IMR-90 (cell line): ENCODE measurements at regions not wholly inside any gene's neighbourhood (a gene's known extent, or its start where the extent isn't known, plus 50 kb on each side); places are given as distances from the start of the nearest gene placed in this dataset.

Experiments
- ATAC-seq: fragments of 200-7000 bp; cut with Tn5 transposase; 2 replicates; pipeline ENCODE4 v1.9.1; 2020; ENCODE audit warnings: low read depth, mild to moderate bottlenecking, moderate library complexity
- BruUV-seq: library from RNA; stranded (reverse); fragments of 400-500 nt; replicated peaks from 2 replicates; lab custom pipeline; 2021; lab: Mats Ljungman, UMichigan
- CTCF ChIA-PET: fragments of 300-600 bp; formaldehyde crosslinking; extraction: SDS; loops from one replicate; lab custom pipeline; 2021; ENCODE audit warnings: antibody characterized with exemption; lab: Yijun Ruan, JAX
- POLR2A ChIA-PET: fragments of 300-600 bp; sonication (Branson Sonifier 250); formaldehyde crosslinking; loops from one replicate; lab custom pipeline; 2022; ENCODE audit warnings: antibody characterized with exemption; ENCODE audit not compliant: unreplicated experiment; lab: Charles Lee
- DNase-seq: peaks from one replicate; pipeline ENCODE4 v3.0.0; 2013
- H2AFZ ChIP-seq: replicated peaks from 2 replicates; pipeline ENCODE3; 2013; ENCODE audit warnings: low read length, mild to moderate bottlenecking; ENCODE audit not compliant: poor library complexity
- H2AK5ac ChIP-seq: 2 replicates; pipeline ENCODE4 v1.6.1; 2013; ENCODE audit warnings: low read depth, low read length, inconsistent platforms
- H2AK9ac ChIP-seq: replicated peaks from 2 replicates; pipeline ENCODE3; 2013; ENCODE audit warnings: mild to moderate bottlenecking, low read depth, low read length, moderate library complexity; ENCODE audit not compliant: poor library complexity
- H2BK120ac ChIP-seq: 2 replicates; pipeline ENCODE4 v1.6.1; 2013; ENCODE audit warnings: low read depth, low read length, inconsistent platforms
- H2BK15ac ChIP-seq: 3 replicates; pipeline ENCODE4 v1.6.1; 2013; ENCODE audit warnings: low read depth, low read length, inconsistent platforms
- H2BK20ac ChIP-seq: 2 replicates; pipeline ENCODE4 v1.6.1; 2013; ENCODE audit warnings: low read depth, mild to moderate bottlenecking, inconsistent platforms, low read length, moderate library complexity
- H2BK5ac ChIP-seq: 2 replicates; pipeline ENCODE4 v1.6.1; 2013; ENCODE audit warnings: mild to moderate bottlenecking, low read depth, low read length, inconsistent platforms; ENCODE audit not compliant: poor library complexity, severe bottlenecking
- H3K14ac ChIP-seq: replicated peaks from 2 replicates; pipeline ENCODE4 v1.6.1; 2013; ENCODE audit warnings: low read depth, low read length, inconsistent platforms
- H3K18ac ChIP-seq: 2 replicates; pipeline ENCODE4 v1.6.1; 2013; ENCODE audit warnings: low read depth, low read length, control low read depth
- H3K23ac ChIP-seq: 2 replicates; pipeline ENCODE4 v1.6.1; 2013; ENCODE audit warnings: low read depth, low read length, inconsistent platforms
- H3K27ac ChIP-seq: 2 replicates; pipeline ENCODE4 v1.5.1; 2013; ENCODE audit warnings: mild to moderate bottlenecking, control low read depth, low read length; ENCODE audit not compliant: insufficient read depth
- H3K27me3 ChIP-seq: 2 replicates; pipeline ENCODE4 v1.6.1; 2013; ENCODE audit warnings: low read length; ENCODE audit not compliant: control insufficient read depth, insufficient read depth
- H3K36me3 ChIP-seq: 2 replicates; pipeline ENCODE4 v1.6.1; 2013; ENCODE audit warnings: low read length, mixed read lengths; ENCODE audit not compliant: control insufficient read depth, insufficient read depth
- H3K4ac ChIP-seq: 2 replicates; pipeline ENCODE4 v1.6.1; 2013; ENCODE audit warnings: low read depth, low read length, inconsistent platforms
- H3K4me1 ChIP-seq: 2 replicates; pipeline ENCODE4 v1.6.1; 2013; ENCODE audit warnings: low read length, mixed read lengths; ENCODE audit not compliant: control insufficient read depth, insufficient read depth
- H3K4me2 ChIP-seq: 2 replicates; pipeline ENCODE4 v1.6.1; 2013; ENCODE audit warnings: low read depth, mild to moderate bottlenecking, control low read depth, low read length, moderate library complexity
- H3K4me3 ChIP-seq: 2 replicates; pipeline ENCODE4 v1.5.1; 2013; ENCODE audit warnings: low read depth, mild to moderate bottlenecking, control low read depth, low read length, moderate library complexity; ENCODE audit not compliant: insufficient read depth
- H3K56ac ChIP-seq: 2 replicates; pipeline ENCODE4 v1.6.1; 2013; ENCODE audit warnings: low read length, inconsistent platforms; ENCODE audit not compliant: insufficient read depth; ENCODE audit errors: extremely low read depth
- H3K79me1 ChIP-seq, 2 experiments: 2 replicates each; pipeline ENCODE4 v1.6.1; 2013; ENCODE audit warnings: low read length in 2 of 2, inconsistent platforms in 1 of 2, low read depth in 1 of 2
- H3K9ac ChIP-seq: 2 replicates; pipeline ENCODE4 v1.6.1; 2013; ENCODE audit warnings: low read depth, low read length, control low read depth
- H3K9me1 ChIP-seq: 2 replicates; pipeline ENCODE4 v1.6.1; 2013; ENCODE audit warnings: low read length, inconsistent platforms; ENCODE audit not compliant: insufficient read depth
- H3K9me3 ChIP-seq: 2 replicates; pipeline ENCODE4 v1.6.1; 2013; ENCODE audit warnings: low read length; ENCODE audit not compliant: control insufficient read depth, insufficient read depth
- H4K20me1 ChIP-seq: 2 replicates; pipeline ENCODE4 v1.6.1; 2013; ENCODE audit warnings: low read length, inconsistent platforms; ENCODE audit not compliant: insufficient read depth
- H4K5ac ChIP-seq: 2 replicates; pipeline ENCODE4 v1.6.1; 2013; ENCODE audit warnings: mild to moderate bottlenecking, low read depth, low read length, control low read depth
- H4K8ac ChIP-seq, 2 experiments: 2 replicates each; pipeline ENCODE4 v1.6.1; 2013; ENCODE audit warnings: low read depth in 2 of 2, low read length in 2 of 2, control low read depth in 1 of 2, inconsistent platforms in 1 of 2
- H4K91ac ChIP-seq: 2 replicates; pipeline ENCODE4 v1.6.1; 2013; ENCODE audit warnings: low read depth, low read length, inconsistent platforms; ENCODE audit not compliant: insufficient read depth
- CEBPB ChIP-seq: IDR thresholded peaks from 2 replicates; pipeline ENCODE4 v1.6.1; 2012; ENCODE audit warnings: low read depth, low read length, improper control_type of control experiment
- CHD1 ChIP-seq: IDR thresholded peaks from 2 replicates; pipeline ENCODE4 v1.6.1; 2012; ENCODE audit warnings: low read depth, low read length, improper control_type of control experiment
- ELK1 ChIP-seq: fragments of 150-350 bp; IDR thresholded peaks from 2 replicates; pipeline ENCODE4 v1.6.1; 2016; ENCODE audit warnings: low read depth, mild to moderate bottlenecking, low read length, moderate library complexity, borderline replicate concordance
- MAZ ChIP-seq: IDR thresholded peaks from 2 replicates; pipeline ENCODE4 v1.6.1; 2012; ENCODE audit warnings: low read depth, mild to moderate bottlenecking, low read length, improper control_type of control experiment, moderate library complexity, borderline replicate concordance
- RCOR1 ChIP-seq: IDR thresholded peaks from 2 replicates; pipeline ENCODE4 v1.6.1; 2012; ENCODE audit warnings: mild to moderate bottlenecking, low read length, improper control_type of control experiment; ENCODE audit not compliant: insufficient replicate concordance
- RFX5 ChIP-seq: IDR thresholded peaks from 2 replicates; pipeline ENCODE4 v1.8.0; 2012; ENCODE audit warnings: low read depth, mild to moderate bottlenecking, low read length, moderate library complexity
- WGBS, 2 experiments: methylation state at CpG; one replicate each; pipeline versions ENCODE4 v1.1.5 to v1.1.7; 2013; ENCODE audit warnings: missing lambda C conversion rate in 2 of 2; ENCODE audit not compliant: insufficient read length in 1 of 2; ENCODE audit errors: extremely low coverage in 2 of 2; 5-methylcytosine and 5-hydroxymethylcytosine counted together
- dilution Hi-C: fragments of 300-500 bp; cut with HindIII; formaldehyde crosslinking; loops from one replicate; pipeline ENCODE4 v1.14.3; 2018; ENCODE audit warnings: low sequenced_read_pairs; ENCODE audit not compliant: unreplicated experiment
- in situ Hi-C: fragments of 300-500 bp; cut with MboI; formaldehyde crosslinking; loops from 3 replicates; pipeline ENCODE4 v1.14.3; 2019; ENCODE audit warnings: low sequenced_read_pairs, inconsistent platforms, mixed read lengths
- intact Hi-C: fragments of 100-400 bp; cut with micrococcal nuclease; formaldehyde crosslinking; loops from 2 replicates; pipeline ENCODE4 v1.10.0; 2022
- TF ChIP-seq, protein P1 (sequence below): fragments of 150-350 bp; IDR thresholded peaks from 2 replicates; pipeline ENCODE4 v1.6.1; 2017; ENCODE audit warnings: mild to moderate bottlenecking, antibody characterized with exemption, low read length, low read depth

DNA sequence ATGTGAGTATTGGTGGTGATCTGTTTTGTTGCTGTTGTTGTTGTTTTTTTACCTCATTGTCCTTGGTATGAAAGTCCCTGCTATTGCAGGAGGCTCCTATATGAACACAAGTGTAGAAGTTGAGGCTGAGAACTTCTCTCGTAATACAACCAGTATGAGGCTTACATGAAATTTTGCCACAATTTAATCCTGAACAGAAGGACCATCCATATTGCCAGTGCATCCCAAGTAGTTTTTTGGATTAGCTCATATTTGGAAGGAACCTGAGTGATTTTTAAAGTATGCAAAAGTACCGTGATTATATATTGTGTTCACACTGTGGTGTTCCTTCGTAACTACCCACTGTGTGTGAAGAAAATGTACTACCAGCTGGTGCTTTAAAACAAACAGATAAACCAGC, 2095.5 kb upstream of the WWC1 start:
- H3K9ac ChIP-seq = no peak overlapping the region
- no peak for ATAC-seq
- H3K4me3 ChIP-seq = no peak overlapping the region
- no peak for DNase-seq
- no peak overlapping the region for H4K5ac ChIP-seq
- H3K4ac ChIP-seq = no peak overlapping the region
- H4K8ac ChIP-seq = no peak overlapping the region
- no peak overlapping the region for H2BK120ac ChIP-seq
- no peak overlapping the region for H4K91ac ChIP-seq
- no peak overlapping the region for H3K14ac ChIP-seq
- H2AK9ac ChIP-seq = no peak overlapping the region
- no peak overlapping the region for H2AFZ ChIP-seq
- H3K18ac ChIP-seq = no peak overlapping the region
- no peak overlapping the region for H2BK5ac ChIP-seq
- no peaks in the 10 kb centered on the region for H3K9me1 ChIP-seq
- BruUV-seq = no TSS peak
- TF ChIP-seq RFX5 (no peak), CEBPB (no peak), RCOR1 (no peak), MAZ (no peak), ELK1 (no peak), CHD1 (no peak)
- TF ChIP-seq, protein P1, sequence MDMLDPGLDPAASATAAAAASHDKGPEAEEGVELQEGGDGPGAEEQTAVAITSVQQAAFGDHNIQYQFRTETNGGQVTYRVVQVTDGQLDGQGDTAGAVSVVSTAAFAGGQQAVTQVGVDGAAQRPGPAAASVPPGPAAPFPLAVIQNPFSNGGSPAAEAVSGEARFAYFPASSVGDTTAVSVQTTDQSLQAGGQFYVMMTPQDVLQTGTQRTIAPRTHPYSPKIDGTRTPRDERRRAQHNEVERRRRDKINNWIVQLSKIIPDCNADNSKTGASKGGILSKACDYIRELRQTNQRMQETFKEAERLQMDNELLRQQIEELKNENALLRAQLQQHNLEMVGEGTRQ = no peak
- no peaks in the 10 kb centered on the region for H3K36me3 ChIP-seq
- no peaks in the 10 kb centered on the region for H3K27me3 ChIP-seq
- ChIA-PET POLR2A (no interaction called here), CTCF (no interaction called here)
- H3K4me1 ChIP-seq = no peaks in the 10 kb centered on the region
- WGBS, 2 experiments = no CpG with 5 or more reads among the region's 3 CpGs
- no peak overlapping the region for H3K27ac ChIP-seq
- no peak overlapping the region for H3K4me2 ChIP-seq
- no peak overlapping the region for H3K23ac ChIP-seq
- H3K56ac ChIP-seq = no peak overlapping the region
- H2AK5ac ChIP-seq = no peak overlapping the region
- in situ Hi-C loops (no loop called here), intact Hi-C loops (no loop called here), dilution Hi-C loops (no loop called here)
- H4K20me1 ChIP-seq = no peaks in the 10 kb centered on the region
- H2BK20ac ChIP-seq = no peak overlapping the region
- H3K79me1 ChIP-seq = no peaks in the 10 kb centered on the region
- no peak overlapping the region for H2BK15ac ChIP-seq
- H3K9me3 ChIP-seq = no peaks in the 10 kb centered on the region; the same call in 1 of the 2 replicates
